Breast epithelium (tissue), 3 donors: ENCODE measurements at regions not wholly inside any gene's neighbourhood (a gene's known extent, or its start where the extent isn't known, plus 50 kb on each side); places are given as distances from the start of the nearest gene placed in this dataset.

ENCODE experiments used
- CTCF ChIP-seq, 3 donors: fragments of 450-650 bp; IDR thresholded peaks; one replicate each; pipeline ENCODE4 v1.5.1; 2016 to 2017; ENCODE audit warnings: antibody characterized with exemption in 3 of 3, mild to moderate bottlenecking in 3 of 3, moderate library complexity in 3 of 3
- POLR2A ChIP-seq: fragments of 450-650 bp; IDR thresholded peaks from one replicate; pipeline ENCODE4 v1.6.1; 2016; ENCODE audit warnings: antibody characterized with exemption, mild to moderate bottlenecking, moderate library complexity
- POLR2AphosphoS5 ChIP-seq, 3 donors: sonication (generic); formaldehyde crosslinking; IDR thresholded peaks; one replicate each; pipeline ENCODE4 v1.6.1; 2017; ENCODE audit warnings: antibody characterized with exemption in 3 of 3

GRCh38 chr10:83921984-83922860 is 217.1 kb upstream of the GHITM start:
- TF ChIP-seq CTCF (IDR thresholded peaks at IDR 0.05) (no peak), POLR2A (no peak), POLR2AphosphoS5 (IDR thresholded peaks at IDR 0.05) (no peak)
